Cardiac fibroblast (primary cell): ENCODE measurements at regions not wholly inside any gene's neighbourhood (a gene's known extent, or its start where the extent isn't known, plus 50 kb on each side); places are given as distances from the start of the nearest gene placed in this dataset.

Experiments
- DNase-seq, 2 donors: peaks; one replicate each; pipeline versions ENCODE4 v3.0.0 to v3.0.0-alpha.2; 2010; ENCODE audit warnings: low read depth in 2 of 2
- H3K4me3 ChIP-seq, 2 donors: replicated peaks in 1 of 2; 1 replicate in 1 of 2; 2 replicates in 1 of 2; pipeline ENCODE4 v1.5.1; 2011; ENCODE audit warnings: low read depth in 2 of 2, low read length in 2 of 2, mild to moderate bottlenecking in 2 of 2, moderate library complexity in 1 of 2
- TF ChIP-seq, protein P1 (sequence below): IDR thresholded peaks from one replicate; pipeline ENCODE4 v1.5.1; 2011; ENCODE audit warnings: low read depth, mild to moderate bottlenecking, low read length, inconsistent platforms

DNA sequence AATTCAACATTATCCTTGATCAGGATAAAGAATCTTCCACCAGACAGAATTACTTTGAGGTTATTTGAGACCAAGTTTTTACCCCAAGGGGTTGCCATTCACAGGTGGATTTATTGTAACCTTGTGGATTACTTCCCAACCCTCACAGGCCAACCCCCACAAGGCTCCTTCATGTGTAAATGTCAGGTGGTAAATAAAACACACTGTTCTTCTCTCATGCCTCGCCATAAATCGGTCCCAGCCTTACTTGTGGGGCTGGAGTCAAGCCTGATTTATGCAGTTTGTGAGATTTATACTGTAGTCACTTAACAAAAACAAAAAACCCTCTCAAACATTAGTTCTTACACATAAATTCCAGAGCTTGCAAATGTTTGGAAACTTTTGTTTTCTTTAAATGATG is 98.6 kb upstream of the IRX3 start:
- TF ChIP-seq, protein P1, sequence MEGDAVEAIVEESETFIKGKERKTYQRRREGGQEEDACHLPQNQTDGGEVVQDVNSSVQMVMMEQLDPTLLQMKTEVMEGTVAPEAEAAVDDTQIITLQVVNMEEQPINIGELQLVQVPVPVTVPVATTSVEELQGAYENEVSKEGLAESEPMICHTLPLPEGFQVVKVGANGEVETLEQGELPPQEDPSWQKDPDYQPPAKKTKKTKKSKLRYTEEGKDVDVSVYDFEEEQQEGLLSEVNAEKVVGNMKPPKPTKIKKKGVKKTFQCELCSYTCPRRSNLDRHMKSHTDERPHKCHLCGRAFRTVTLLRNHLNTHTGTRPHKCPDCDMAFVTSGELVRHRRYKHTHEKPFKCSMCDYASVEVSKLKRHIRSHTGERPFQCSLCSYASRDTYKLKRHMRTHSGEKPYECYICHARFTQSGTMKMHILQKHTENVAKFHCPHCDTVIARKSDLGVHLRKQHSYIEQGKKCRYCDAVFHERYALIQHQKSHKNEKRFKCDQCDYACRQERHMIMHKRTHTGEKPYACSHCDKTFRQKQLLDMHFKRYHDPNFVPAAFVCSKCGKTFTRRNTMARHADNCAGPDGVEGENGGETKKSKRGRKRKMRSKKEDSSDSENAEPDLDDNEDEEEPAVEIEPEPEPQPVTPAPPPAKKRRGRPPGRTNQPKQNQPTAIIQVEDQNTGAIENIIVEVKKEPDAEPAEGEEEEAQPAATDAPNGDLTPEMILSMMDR: no peak
- no peak for DNase-seq
- no peak overlapping the region for H3K4me3 ChIP-seq

DNA sequence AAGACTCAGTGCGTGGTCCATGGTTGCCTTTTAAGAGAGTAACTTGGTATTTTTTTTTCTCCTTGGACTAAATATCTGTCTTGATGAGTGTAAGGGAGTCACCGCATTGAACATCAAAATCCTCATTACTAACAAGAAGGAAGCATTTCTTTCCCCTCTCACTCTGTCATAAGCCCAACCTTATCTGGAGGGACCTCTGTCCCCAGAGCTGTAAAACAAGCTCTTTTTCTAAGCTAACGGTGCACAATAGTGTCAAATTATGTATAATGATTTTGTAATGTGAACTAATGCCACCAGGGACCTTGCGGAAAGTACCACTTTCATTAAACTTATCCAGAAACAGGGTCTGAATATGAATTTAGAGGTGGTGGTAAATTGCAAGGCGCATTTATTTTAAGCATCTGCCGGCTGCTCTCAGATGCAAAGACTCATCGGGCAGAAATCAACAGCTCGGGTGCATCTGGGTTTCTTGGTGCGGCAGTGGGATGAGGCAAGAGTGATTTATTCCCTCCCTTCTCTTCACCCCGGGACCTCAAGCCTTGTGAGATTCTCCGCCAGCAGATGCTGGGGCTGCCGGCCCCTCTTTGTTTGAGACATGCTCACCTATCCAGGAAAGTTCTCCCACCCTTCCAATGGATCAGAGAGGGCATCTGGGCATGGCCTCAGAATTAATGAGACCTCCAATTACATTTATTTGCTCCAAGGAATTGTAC is 95.2 kb upstream of the IRX3 start:
- DNase-seq: no peak
- H3K4me3 ChIP-seq: no peak overlapping the region
- TF ChIP-seq, protein P1: no peak

DNA sequence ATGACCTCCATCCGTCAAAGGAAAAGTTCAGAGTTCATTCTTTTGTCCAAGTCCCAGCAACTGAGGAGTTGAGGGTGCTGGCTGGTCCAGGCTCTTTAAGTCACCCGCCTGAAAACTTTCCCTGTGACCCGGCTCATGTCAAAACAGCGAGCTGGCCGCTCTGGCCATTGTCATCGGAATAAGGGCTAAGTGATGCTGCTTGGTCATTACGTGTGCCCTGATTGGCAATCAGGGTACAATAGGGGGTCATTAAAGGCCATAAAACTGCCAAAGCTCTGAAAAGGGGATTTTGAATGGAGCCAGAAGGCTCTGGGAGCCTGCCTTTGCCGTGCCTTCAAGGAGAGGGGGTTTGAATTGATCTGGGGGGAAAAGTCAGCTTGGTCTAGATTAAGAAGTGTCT is 88.5 kb upstream of the IRX3 start:
- TF ChIP-seq, protein P1: no peak
- H3K4me3 ChIP-seq: no peak overlapping the region
- DNase-seq: no peak

DNA sequence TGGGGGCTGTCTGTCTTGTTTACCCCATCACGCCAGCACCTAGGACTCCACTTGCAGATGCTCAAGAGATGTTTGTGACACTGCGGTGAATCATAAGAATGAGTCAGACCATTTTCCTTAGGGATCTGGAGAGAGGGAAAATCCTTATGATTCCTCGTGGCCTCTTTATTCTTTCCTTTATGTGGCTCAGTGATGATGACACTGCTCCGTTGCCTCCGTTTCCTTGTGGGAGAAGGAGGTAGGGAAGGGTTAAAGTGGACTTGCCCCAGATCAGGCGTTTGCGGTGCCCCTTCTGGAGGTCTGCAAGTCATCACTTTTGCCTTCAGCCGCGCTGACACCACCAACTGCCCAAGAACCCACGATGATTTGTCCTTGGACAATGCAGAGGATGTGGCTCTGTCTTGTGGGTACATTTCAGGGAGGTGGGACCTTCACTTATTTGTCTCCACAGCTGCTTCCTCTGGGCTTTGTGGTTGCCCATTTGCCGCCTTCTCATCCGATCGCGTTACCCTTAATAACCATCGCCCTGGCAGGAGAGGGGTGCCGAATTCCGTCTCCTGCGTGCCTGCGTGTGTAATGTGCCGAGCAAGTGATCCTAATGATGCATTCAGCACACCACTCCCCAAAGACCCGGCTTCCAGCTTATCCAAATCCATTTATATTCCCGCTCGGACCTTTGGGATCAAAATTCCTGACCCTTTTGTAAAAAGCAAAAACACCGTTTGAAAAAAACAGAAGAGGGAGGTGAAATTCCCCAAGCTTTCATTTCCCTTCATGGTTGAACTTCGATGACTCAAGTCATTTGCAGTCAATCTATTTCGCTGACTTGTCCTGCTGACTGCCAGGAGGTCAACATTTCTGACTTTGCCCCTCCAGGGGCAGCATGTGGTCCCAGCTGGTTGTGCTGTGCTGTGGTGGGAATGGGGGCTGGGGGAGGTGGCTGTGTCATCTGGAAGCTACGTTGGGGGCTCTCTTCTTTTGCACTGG is 87.2 kb upstream of the IRX3 start:
- peak; percentile 58 to 87 for DNase-seq
- H3K4me3 ChIP-seq: peak overlapping the region in 1 of 2 donors; percentile 37
- TF ChIP-seq, protein P1: no peak

DNA sequence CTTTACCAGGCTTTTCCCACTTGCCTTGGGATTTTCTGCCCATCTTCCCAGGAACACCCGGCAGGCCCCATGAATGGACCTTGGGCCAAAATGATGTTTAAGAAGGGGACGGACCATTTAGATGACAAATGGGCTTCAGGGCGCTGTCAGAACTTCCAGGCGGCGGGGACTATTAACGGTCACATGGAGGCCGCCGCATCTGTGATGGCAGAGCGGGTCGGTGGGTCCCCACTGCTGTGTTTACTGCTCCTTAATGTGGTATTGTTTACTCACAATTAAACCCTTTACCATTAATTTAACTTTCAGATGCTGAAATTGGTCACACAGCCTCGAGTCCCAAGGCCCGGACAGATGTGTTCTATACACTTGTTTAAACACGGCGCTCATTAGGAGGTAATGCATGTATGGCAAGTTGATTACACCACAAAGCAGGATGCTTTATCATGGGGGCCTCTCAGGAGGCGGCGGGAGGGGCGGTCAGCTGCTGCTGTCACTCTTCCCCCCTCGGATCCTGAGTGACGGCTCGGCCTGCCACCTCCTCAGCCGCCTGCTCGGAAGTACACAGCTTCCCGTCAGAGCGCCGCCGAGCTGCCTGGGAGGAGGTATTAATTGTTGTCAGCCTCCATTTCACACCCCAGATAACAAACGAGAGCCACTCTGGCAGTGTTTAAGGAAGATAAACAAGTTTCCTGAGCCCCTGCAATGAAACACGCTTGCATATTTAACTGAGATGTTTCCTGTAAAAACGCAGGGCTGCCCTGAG is 83.9 kb upstream of the IRX3 start:
- TF ChIP-seq, protein P1: no peak
- H3K4me3 ChIP-seq: no peak overlapping the region
- DNase-seq: peak in 1 of 2 donors; percentile 46

DNA sequence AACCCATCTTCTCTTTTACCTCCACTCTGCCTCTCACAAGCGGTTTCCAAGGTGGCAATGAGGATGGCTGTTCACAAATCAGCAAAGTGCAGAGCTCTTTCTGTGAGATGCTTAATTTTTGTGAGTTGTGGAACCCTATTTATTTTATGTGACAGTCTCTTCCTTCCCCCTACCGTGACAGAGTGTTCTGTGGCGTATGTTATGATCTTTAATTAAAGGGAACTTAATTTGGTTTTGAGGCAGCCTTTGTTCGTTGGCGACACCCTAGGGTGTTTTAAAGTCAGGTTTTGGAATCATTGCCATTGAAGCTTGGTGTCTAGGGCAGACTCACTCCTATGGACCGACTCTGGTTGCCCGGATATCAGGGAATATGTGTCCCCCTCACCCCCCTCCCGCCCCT is 83.3 kb upstream of the IRX3 start:
- TF ChIP-seq, protein P1: no peak
- DNase-seq: no peak
- H3K4me3 ChIP-seq: no peak overlapping the region
